ENCODE measurements at regions not wholly inside any gene's neighbourhood (a gene's known extent, or its start where the extent isn't known, plus 50 kb on each side); places are given as distances from the start of the nearest gene placed in this dataset.
A peak's percentile ranks its signal among the peaks of the same experiment; 100 is the strongest.

DNA sequence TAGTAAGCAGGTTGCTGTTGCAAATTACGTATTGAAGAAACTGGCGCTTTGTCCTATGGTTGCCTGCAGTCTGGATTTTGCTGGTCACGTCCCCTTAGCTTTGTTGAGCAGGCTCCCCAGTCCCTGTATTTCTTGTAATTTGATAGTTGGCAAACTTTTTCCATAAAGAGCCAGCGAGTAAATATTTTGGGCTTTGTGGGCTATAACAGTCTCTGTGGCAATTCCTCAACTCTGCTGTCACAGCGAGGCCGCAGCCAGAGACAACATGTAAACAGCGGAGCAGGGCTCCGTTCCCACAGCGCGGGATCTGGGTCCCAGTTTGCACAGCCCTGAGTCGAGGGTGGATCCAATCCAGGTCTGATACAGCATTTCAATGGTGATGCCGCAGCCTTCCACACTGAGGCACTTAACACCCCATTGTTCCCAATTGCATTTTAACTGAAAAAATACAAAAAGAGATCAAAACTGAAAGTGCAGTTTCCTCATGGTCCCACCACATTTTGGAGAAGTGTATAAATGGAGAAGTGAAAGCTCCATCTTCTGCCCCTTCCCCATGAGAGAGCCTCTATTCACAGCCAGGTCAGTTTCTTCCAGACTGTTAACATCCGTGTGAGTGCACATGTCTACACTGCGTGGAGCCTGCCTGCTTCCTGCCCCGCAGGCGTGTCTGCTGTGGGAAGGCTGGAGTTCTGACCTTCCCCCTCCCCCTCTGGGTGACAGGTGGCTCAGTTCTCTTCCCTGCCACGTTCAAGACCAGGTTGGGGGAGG is 89.1 kb downstream of the RPS6KA4 start (continued):
- no peak for TF ChIP-seq RAD21 (IDR thresholded peaks at IDR 0.05; ENCODE audit: insufficient read depth, low read depth, low read length)
- TF ChIP-seq LARP7 (IDR thresholded peaks at IDR 0.05) = no peak
- TF ChIP-seq, protein P1, sequence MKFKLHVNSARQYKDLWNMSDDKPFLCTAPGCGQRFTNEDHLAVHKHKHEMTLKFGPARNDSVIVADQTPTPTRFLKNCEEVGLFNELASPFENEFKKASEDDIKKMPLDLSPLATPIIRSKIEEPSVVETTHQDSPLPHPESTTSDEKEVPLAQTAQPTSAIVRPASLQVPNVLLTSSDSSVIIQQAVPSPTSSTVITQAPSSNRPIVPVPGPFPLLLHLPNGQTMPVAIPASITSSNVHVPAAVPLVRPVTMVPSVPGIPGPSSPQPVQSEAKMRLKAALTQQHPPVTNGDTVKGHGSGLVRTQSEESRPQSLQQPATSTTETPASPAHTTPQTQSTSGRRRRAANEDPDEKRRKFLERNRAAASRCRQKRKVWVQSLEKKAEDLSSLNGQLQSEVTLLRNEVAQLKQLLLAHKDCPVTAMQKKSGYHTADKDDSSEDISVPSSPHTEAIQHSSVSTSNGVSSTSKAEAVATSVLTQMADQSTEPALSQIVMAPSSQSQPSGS (IDR thresholded peaks at IDR 0.05; ENCODE audit: low read length) = no peak; the same call in 1 of the 2 replicates
- TF ChIP-seq NFYA (IDR thresholded peaks at IDR 0.05; ENCODE audit: borderline replicate concordance, low read depth, low read length) = no peak
- no peak for TF ChIP-seq RCOR1 (conservative IDR thresholded peaks at IDR 0.05; ENCODE audit: low read depth, low read length)
- TF ChIP-seq SP1 (IDR thresholded peaks at IDR 0.05; ENCODE audit: low read depth, low read length) = no peak
- no peak for TF ChIP-seq CBX5 (IDR thresholded peaks at IDR 0.05; ENCODE audit: low read depth)
- TF ChIP-seq ASH2L (IDR thresholded peaks at IDR 0.05; ENCODE audit: borderline replicate concordance, low read depth) = no peak
- peak in 1 of 2 experiments; percentile 46; a peak in 1 of 4 replicates for TF ChIP-seq ETV6 (conservative IDR thresholded peaks at IDR 0.05 in 1 of 2, IDR thresholded peaks at IDR 0.05 in 1 of 2; ENCODE audit: borderline replicate concordance in 1 of 2, low read depth in 1 of 2)
- no peak for TF ChIP-seq NFIC (IDR thresholded peaks at IDR 0.05; ENCODE audit: low read depth, low read length)
- TF ChIP-seq, protein P2, sequence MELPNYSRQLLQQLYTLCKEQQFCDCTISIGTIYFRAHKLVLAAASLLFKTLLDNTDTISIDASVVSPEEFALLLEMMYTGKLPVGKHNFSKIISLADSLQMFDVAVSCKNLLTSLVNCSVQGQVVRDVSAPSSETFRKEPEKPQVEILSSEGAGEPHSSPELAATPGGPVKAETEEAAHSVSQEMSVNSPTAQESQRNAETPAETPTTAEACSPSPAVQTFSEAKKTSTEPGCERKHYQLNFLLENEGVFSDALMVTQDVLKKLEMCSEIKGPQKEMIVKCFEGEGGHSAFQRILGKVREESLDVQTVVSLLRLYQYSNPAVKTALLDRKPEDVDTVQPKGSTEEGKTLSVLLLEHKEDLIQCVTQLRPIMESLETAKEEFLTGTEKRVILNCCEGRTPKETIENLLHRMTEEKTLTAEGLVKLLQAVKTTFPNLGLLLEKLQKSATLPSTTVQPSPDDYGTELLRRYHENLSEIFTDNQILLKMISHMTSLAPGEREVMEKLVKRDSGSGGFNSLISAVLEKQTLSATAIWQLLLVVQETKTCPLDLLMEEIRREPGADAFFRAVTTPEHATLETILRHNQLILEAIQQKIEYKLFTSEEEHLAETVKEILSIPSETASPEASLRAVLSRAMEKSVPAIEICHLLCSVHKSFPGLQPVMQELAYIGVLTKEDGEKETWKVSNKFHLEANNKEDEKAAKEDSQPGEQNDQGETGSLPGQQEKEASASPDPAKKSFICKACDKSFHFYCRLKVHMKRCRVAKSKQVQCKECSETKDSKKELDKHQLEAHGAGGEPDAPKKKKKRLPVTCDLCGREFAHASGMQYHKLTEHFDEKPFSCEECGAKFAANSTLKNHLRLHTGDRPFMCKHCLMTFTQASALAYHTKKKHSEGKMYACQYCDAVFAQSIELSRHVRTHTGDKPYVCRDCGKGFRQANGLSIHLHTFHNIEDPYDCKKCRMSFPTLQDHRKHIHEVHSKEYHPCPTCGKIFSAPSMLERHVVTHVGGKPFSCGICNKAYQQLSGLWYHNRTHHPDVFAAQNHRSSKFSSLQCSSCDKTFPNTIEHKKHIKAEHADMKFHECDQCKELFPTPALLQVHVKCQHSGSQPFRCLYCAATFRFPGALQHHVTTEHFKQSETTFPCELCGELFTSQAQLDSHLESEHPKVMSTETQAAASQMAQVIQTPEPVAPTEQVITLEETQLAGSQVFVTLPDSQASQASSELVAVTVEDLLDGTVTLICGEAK (IDR thresholded peaks at IDR 0.05; ENCODE audit: borderline replicate concordance) = no peak
- no peak for TF ChIP-seq POLR2AphosphoS2 (IDR thresholded peaks at IDR 0.05; ENCODE audit: low read depth, low read length)
- TF ChIP-seq MXI1 (IDR thresholded peaks at IDR 0.05; ENCODE audit: low read depth, low read length) = no peak; the same call in 1 of the 2 replicates
- no peak for TF ChIP-seq ZNF274 (IDR thresholded peaks at IDR 0.05; ENCODE audit: insufficient read depth, insufficient read length)
- TF ChIP-seq, protein P3, sequence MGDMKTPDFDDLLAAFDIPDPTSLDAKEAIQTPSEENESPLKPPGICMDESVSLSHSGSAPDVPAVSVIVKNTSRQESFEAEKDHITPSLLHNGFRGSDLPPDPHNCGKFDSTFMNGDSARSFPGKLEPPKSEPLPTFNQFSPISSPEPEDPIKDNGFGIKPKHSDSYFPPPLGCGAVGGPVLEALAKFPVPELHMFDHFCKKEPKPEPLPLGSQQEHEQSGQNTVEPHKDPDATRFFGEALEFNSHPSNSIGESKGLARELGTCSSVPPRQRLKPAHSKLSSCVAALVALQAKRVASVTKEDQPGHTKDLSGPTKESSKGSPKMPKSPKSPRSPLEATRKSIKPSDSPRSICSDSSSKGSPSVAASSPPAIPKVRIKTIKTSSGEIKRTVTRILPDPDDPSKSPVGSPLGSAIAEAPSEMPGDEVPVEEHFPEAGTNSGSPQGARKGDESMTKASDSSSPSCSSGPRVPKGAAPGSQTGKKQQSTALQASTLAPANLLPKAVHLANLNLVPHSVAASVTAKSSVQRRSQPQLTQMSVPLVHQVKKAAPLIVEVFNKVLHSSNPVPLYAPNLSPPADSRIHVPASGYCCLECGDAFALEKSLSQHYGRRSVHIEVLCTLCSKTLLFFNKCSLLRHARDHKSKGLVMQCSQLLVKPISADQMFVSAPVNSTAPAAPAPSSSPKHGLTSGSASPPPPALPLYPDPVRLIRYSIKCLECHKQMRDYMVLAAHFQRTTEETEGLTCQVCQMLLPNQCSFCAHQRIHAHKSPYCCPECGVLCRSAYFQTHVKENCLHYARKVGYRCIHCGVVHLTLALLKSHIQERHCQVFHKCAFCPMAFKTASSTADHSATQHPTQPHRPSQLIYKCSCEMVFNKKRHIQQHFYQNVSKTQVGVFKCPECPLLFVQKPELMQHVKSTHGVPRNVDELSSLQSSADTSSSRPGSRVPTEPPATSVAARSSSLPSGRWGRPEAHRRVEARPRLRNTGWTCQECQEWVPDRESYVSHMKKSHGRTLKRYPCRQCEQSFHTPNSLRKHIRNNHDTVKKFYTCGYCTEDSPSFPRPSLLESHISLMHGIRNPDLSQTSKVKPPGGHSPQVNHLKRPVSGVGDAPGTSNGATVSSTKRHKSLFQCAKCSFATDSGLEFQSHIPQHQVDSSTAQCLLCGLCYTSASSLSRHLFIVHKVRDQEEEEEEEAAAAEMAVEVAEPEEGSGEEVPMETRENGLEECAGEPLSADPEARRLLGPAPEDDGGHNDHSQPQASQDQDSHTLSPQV (IDR thresholded peaks at IDR 0.05) = no peak
- no peak for TF ChIP-seq POLR2A (IDR thresholded peaks at IDR 0.05; ENCODE audit: low read depth, low read length)
- TF ChIP-seq BHLHE40 (IDR thresholded peaks at IDR 0.05; ENCODE audit: borderline replicate concordance in 1 of 2, low read depth in 2 of 2, low read length in 1 of 2) = peak; percentile 20 to 44; a peak in 2 of 4 replicates
- no peak for TF ChIP-seq PAX8 (IDR thresholded peaks at IDR 0.05)
- TF ChIP-seq, protein P4, sequence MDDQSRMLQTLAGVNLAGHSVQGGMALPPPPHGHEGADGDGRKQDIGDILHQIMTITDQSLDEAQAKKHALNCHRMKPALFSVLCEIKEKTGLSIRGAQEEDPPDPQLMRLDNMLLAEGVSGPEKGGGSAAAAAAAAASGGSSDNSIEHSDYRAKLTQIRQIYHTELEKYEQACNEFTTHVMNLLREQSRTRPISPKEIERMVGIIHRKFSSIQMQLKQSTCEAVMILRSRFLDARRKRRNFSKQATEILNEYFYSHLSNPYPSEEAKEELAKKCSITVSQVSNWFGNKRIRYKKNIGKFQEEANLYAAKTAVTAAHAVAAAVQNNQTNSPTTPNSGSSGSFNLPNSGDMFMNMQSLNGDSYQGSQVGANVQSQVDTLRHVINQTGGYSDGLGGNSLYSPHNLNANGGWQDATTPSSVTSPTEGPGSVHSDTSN (IDR thresholded peaks at IDR 0.05; ENCODE audit: insufficient replicate concordance, low read depth, low read length) = no peak

Data from GM12878 (cell line).